LNCaP clone FGC (cell line): ENCODE measurements at regions not wholly inside any gene's neighbourhood (a gene's known extent, or its start where the extent isn't known, plus 50 kb on each side); places are given as distances from the start of the nearest gene placed in this dataset.

Experiments
- DNase-seq: peaks from one replicate; pipeline ENCODE4 v3.0.0-alpha.2; 2011; ENCODE audit warnings: low read depth
- H3K4me3 ChIP-seq: 2 replicates; pipeline ENCODE4 v1.5.1; 2011; ENCODE audit warnings: mild to moderate bottlenecking, low read depth, low read length, control low read depth
- TF ChIP-seq, protein P1 (sequence below): IDR thresholded peaks from 2 replicates; pipeline ENCODE4 v1.5.1; 2012; ENCODE audit warnings: mild to moderate bottlenecking; ENCODE audit not compliant: control insufficient read depth, insufficient read depth; ENCODE audit errors: extremely low read depth

DNA sequence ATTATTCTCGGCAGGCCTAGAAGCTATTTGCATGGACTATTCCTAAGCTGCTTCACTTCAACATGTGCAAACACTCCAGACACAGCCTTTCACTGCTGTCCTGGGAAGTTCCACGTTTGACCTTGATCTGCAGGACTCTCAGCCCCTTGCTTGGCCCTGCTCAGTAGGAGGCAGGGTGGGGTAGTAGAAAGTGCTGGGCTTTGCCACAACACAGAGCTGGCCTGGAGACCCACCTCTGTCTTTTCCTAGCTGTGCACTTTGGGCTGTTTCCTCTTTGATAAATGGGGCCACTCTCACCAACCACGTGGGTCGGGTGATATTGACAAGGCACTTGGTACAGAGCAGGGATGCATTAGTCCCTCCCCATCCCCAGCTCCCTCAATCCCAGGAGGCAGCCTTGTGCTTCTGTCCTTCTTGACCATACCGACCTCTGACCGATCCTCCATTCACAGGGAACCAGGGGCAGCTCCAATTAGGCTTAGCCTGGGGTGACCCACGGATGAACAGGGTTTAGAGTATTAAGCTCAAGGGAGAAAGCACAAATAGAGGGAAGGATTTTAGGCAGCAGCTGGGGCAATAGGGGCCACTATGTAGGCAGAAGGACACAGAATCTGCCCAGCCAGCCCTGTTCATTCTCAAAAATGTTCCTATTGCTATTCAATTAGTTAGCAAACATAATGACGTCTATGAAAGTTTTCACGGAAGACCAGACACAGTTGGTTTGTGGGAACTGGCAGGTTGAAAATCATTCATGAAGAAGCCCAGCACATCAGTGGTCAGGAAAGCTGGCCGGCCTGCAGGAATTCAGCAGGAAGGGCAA lies 63.3 kb downstream of the SYNE3 start:
- TF ChIP-seq, protein P1, sequence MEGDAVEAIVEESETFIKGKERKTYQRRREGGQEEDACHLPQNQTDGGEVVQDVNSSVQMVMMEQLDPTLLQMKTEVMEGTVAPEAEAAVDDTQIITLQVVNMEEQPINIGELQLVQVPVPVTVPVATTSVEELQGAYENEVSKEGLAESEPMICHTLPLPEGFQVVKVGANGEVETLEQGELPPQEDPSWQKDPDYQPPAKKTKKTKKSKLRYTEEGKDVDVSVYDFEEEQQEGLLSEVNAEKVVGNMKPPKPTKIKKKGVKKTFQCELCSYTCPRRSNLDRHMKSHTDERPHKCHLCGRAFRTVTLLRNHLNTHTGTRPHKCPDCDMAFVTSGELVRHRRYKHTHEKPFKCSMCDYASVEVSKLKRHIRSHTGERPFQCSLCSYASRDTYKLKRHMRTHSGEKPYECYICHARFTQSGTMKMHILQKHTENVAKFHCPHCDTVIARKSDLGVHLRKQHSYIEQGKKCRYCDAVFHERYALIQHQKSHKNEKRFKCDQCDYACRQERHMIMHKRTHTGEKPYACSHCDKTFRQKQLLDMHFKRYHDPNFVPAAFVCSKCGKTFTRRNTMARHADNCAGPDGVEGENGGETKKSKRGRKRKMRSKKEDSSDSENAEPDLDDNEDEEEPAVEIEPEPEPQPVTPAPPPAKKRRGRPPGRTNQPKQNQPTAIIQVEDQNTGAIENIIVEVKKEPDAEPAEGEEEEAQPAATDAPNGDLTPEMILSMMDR: no peak
- DNase-seq: no peak
- H3K4me3 ChIP-seq: no peak overlapping the region

- DNase-seq: no peak
- TF ChIP-seq, protein P1: peak; percentile 45
- H3K4me3 ChIP-seq: no peak overlapping the region
Measured at GRCh38 chr14:95452176-95452892, 64.1 kb downstream of the SYNE3 start.

DNA sequence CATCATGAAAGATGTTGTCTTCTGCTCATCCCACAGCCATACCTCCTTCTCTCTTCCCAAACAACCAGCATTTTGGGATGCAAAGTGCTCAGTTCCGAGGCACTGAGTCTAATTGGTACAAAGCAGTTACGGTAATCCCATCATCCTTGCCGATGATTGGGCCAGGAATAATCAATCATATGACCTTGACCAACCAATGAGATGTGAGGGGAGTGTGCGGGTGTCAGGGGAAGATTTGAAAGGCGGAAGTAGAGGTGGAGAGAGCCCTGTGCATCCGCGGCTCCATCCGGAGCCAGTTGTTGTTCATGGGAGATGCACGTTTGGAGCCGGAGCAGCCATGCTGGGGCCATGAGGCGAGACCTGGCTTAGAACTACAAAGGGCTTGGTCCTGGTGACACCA lies 67.3 kb downstream of the SYNE3 start:
- H3K4me3 ChIP-seq: no peak overlapping the region
- DNase-seq: no peak
- TF ChIP-seq, protein P1: no peak

- no peak for DNase-seq
- no peak overlapping the region for H3K4me3 ChIP-seq
- TF ChIP-seq, protein P1: no peak
Measured at GRCh38 chr14:95446470-95446869, 70.0 kb downstream of the SYNE3 start.

GRCh38 chr14:95445676-95446075 lies 70.8 kb downstream of the SYNE3 start:
- TF ChIP-seq, protein P1: no peak
- no peak overlapping the region for H3K4me3 ChIP-seq

GRCh38 chr14:95445161-95445560 lies 71.3 kb downstream of the SYNE3 start:
- TF ChIP-seq, protein P1: no peak
- H3K4me3 ChIP-seq: no peak overlapping the region
- peak; percentile 15 for DNase-seq

More at GRCh38 chr14:95445676-95446075, 70.8 kb downstream of the SYNE3 start:
- no peak for DNase-seq
